BLaER1 treated with 17β-estradiol and CSF1 and Interleukin-3, amounts not matched to agents 10 nM and 100 nM (cell line): ENCODE measurements at regions not wholly inside any gene's neighbourhood (a gene's known extent, or its start where the extent isn't known, plus 50 kb on each side); places are given as distances from the start of the nearest gene placed in this dataset.

Source experiments
- H3K27ac ChIP-seq, 11 experiments: shearing (Covaris generic); formaldehyde crosslinking; 2 replicates each; pipeline ENCODE4 v1.8.1; 2022
- H3K27me3 ChIP-seq, 11 experiments: shearing (Covaris generic); formaldehyde crosslinking; 2 replicates each; pipeline ENCODE4 v1.8.1; 2022
- H3K36me3 ChIP-seq, 11 experiments: shearing (Covaris generic); formaldehyde crosslinking; 2 replicates each; pipeline ENCODE4 v1.8.1; 2022
- H3K4me1 ChIP-seq, 10 experiments: shearing (Covaris generic); formaldehyde crosslinking; 2 replicates each; pipeline ENCODE4 v1.8.1; 2022
- H3K4me2 ChIP-seq, 11 experiments: shearing (Covaris generic); formaldehyde crosslinking; 2 replicates each; pipeline ENCODE4 v1.8.1; 2022
- H3K4me3 ChIP-seq, 10 experiments: shearing (Covaris generic); formaldehyde crosslinking; 2 replicates each; pipeline ENCODE4 v1.8.1; 2022
- H3K9ac ChIP-seq, 11 experiments: shearing (Covaris generic); formaldehyde crosslinking; 2 replicates each; pipeline ENCODE4 v1.8.1; 2022
- H3K9me3 ChIP-seq, 11 experiments: shearing (Covaris generic); formaldehyde crosslinking; replicated peaks in 1 of 11; 2 replicates each; pipeline ENCODE4 v1.8.1; 2022
- H4K20me1 ChIP-seq, 11 experiments: shearing (Covaris generic); formaldehyde crosslinking; 2 replicates each; pipeline ENCODE4 v1.8.1; 2022
- Cebpa-rat ChIP-seq, 11 experiments: shearing (Covaris generic); IDR thresholded peaks; 2 replicates each; pipeline ENCODE4 v1.8.1; 2022

DNA sequence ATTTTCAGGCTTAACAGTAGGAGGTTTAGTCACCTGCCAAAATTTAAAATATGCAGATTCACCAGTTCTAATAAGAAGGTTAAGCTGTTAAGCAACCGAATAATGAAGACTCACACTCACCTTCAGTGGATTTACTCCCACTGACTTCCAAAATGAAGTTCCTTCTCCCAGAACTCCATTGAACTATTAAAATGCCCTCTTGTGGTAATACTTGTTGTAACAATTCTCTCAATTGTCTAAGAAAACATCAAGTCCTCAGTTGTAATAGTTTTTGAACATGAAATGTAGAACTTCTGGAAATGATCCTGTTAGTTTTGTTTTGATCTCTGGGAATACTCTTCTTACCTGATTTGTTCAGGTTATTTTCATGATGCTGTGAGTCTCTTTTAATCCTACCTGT, 522.0 kb upstream of the ATXN8OS start:
- TF ChIP-seq Cebpa-rat (IDR thresholded peaks at IDR 0.05): no peak
- no peaks in the 10 kb centered on the region for H4K20me1 ChIP-seq
- H3K36me3 ChIP-seq: no peaks in the 10 kb centered on the region
- H3K4me1 ChIP-seq: no peaks in the 10 kb centered on the region
- no peak overlapping the region for H3K4me2 ChIP-seq
- no peaks in the 10 kb centered on the region for H3K27me3 ChIP-seq
- no peak overlapping the region for H3K27ac ChIP-seq
- no peaks in the 10 kb centered on the region for H3K9me3 ChIP-seq
- H3K4me3 ChIP-seq: no peak overlapping the region
- H3K9ac ChIP-seq: no peak overlapping the region

DNA sequence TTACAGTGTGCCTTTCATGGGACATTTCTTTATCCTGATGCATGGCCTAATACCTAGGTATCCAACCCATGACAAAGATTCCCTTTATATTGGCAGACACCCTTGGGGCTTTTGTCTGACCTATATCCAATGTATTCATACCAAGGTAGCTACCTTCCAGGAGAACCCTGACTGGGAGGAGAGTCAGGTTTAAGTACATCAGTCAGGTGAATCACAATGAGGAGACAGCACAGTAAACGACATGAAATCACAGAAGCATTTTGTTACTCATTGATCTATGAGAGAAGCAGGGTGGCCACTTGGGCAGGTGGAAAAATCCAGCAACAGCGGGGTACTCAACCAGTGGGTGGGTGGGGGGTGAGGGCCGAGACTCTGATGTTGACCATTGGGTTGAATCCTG, 527.4 kb upstream of the ATXN8OS start:
- no peak for TF ChIP-seq Cebpa-rat (IDR thresholded peaks at IDR 0.05)
- H3K4me2 ChIP-seq: no peak overlapping the region
- H3K27ac ChIP-seq: no peak overlapping the region
- peaks cover 0 to 7% (median 0%) of the 10 kb centered on the region in 11 experiments; a peak in 1 of 22 replicates for H3K9me3 ChIP-seq
- no peak overlapping the region for H3K9ac ChIP-seq
- H3K27me3 ChIP-seq: no peaks in the 10 kb centered on the region
- no peak overlapping the region for H3K4me3 ChIP-seq
- H3K4me1 ChIP-seq: no peaks in the 10 kb centered on the region
- H4K20me1 ChIP-seq: no peaks in the 10 kb centered on the region
- no peaks in the 10 kb centered on the region for H3K36me3 ChIP-seq

DNA sequence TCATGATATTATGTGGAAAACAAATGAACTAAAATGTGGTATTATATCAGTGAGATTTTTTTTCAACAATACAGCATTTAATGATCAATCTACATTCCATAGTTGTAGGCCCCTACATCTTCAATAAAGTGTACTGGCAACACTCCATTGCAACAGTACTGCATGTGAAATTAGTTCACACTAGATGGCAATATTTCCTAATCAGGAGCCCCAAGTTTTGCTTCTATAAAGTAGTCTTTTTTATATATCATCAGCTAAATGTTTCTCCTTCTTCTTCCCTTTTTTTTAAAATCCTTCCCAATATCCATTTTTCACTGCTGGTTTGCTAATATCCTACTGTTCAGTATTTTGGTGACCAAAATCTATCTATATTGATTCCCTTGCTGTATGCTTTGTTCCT, 528.3 kb upstream of the ATXN8OS start:
- Histone ChIP-seq H4K20me1 (no peaks in the 10 kb centered on the region), H3K4me2 (no peak overlapping the region), H3K4me1 (no peaks in the 10 kb centered on the region), H3K27ac (no peak overlapping the region), H3K4me3 (no peak overlapping the region), H3K9me3 (peaks cover 0 to 7% (median 0%) of the 10 kb centered on the region in 11 experiments; a peak in 1 of 22 replicates), H3K27me3 (no peaks in the 10 kb centered on the region), H3K9ac (no peak overlapping the region), H3K36me3 (no peaks in the 10 kb centered on the region)
- TF ChIP-seq Cebpa-rat (IDR thresholded peaks at IDR 0.05): no peak

GRCh38 chr13:69571606-69572323, 535.9 kb upstream of the ATXN8OS start:
- Histone ChIP-seq H3K36me3 (no peaks in the 10 kb centered on the region), H3K4me2 (no peak overlapping the region), H4K20me1 (no peaks in the 10 kb centered on the region), H3K4me3 (no peak overlapping the region), H3K4me1 (no peaks in the 10 kb centered on the region), H3K9ac (no peak overlapping the region), H3K9me3 (peaks cover 0 to 7% (median 0%) of the 10 kb centered on the region in 11 experiments; a peak in 1 of 22 replicates), H3K27me3 (no peaks in the 10 kb centered on the region), H3K27ac (no peak overlapping the region)
- no peak for TF ChIP-seq Cebpa-rat (IDR thresholded peaks at IDR 0.05)

DNA sequence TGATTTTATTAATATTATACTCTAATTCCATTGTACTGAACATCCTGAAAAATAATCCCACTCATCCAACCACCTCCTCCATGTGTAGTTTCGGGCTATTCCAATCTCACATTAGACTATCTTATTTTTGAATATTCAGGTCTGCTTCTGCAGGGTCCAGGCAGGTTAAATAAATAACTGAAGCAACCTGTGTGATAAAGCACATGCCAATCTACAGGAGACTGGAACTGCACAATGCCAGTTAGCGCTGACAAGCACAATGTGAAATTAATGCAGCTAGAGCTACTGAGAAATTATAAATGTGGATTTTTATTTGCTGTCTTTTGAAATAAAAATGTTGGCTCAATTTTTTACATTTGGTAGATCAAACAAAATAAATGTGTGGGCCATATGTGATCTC, 540.1 kb upstream of the ATXN8OS start:
- no peak overlapping the region for H3K27ac ChIP-seq
- TF ChIP-seq Cebpa-rat (IDR thresholded peaks at IDR 0.05): no peak
- no peaks in the 10 kb centered on the region for H4K20me1 ChIP-seq
- H3K9me3 ChIP-seq: no peaks in the 10 kb centered on the region
- no peaks in the 10 kb centered on the region for H3K36me3 ChIP-seq
- H3K4me3 ChIP-seq: no peak overlapping the region
- no peaks in the 10 kb centered on the region for H3K27me3 ChIP-seq
- H3K4me1 ChIP-seq: no peaks in the 10 kb centered on the region
- H3K9ac ChIP-seq: no peak overlapping the region
- H3K4me2 ChIP-seq: no peak overlapping the region

DNA sequence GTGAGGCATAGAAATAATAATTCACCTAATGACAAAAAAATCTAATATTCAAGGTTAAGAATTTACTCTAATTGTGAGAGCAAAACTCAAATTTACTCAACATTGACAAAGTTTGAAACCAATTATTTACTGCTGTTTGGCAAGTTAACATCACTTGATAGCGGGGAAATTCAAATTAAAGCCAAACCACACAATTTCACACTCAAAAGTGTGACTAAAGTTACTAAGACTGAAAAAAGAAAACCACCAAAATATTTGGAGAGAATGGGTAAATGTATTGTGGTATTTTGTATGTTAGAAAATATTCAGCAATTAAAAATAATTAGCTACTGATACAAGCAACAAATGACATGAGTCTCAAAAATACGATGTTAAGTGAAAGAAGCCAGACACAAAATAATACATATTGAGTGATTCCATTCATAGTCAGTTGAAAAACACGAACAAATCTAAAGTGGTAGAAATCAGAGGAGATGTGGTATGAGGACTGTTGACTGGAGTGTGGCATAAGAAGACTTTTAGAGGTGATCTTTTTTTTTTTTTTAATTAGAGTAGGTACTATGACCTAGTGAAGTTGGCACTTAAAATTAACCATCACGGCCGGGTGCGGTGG, 541.4 kb upstream of the ATXN8OS start:
- no peaks in the 10 kb centered on the region for H3K9me3 ChIP-seq
- no peak overlapping the region for H3K9ac ChIP-seq
- H3K4me2 ChIP-seq: no peak overlapping the region
- no peaks in the 10 kb centered on the region for H3K36me3 ChIP-seq
- no peaks in the 10 kb centered on the region for H3K4me1 ChIP-seq
- no peak overlapping the region for H3K4me3 ChIP-seq
- H4K20me1 ChIP-seq: no peaks in the 10 kb centered on the region
- H3K27ac ChIP-seq: no peak overlapping the region
- TF ChIP-seq Cebpa-rat (IDR thresholded peaks at IDR 0.05): no peak
- H3K27me3 ChIP-seq: no peaks in the 10 kb centered on the region

DNA sequence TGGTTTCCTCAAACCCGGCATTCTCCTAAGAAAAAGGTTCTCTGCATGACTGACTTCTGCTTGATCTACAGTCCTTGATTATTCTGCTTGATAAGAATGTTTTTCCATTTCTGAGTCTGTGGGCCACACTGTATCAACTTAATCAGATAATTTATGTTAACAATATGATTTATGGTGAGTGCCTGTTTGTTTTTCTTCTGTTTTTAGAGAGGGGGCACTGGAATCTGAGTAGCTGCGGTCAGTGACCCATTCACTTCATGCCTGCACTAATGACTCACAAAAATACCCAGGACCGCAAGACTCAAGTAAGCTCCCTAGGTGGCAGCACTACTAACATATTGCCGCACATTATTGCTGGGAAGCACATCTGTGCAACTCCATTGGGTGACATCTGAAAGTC, 542.3 kb upstream of the ATXN8OS start:
- no peaks in the 10 kb centered on the region for H3K4me1 ChIP-seq
- no peak overlapping the region for H3K4me2 ChIP-seq
- no peaks in the 10 kb centered on the region for H3K27me3 ChIP-seq
- no peaks in the 10 kb centered on the region for H3K36me3 ChIP-seq
- H3K9ac ChIP-seq: no peak overlapping the region
- TF ChIP-seq Cebpa-rat (IDR thresholded peaks at IDR 0.05): no peak
- H4K20me1 ChIP-seq: no peaks in the 10 kb centered on the region
- H3K9me3 ChIP-seq: no peaks in the 10 kb centered on the region
- H3K4me3 ChIP-seq: no peak overlapping the region
- H3K27ac ChIP-seq: no peak overlapping the region

DNA sequence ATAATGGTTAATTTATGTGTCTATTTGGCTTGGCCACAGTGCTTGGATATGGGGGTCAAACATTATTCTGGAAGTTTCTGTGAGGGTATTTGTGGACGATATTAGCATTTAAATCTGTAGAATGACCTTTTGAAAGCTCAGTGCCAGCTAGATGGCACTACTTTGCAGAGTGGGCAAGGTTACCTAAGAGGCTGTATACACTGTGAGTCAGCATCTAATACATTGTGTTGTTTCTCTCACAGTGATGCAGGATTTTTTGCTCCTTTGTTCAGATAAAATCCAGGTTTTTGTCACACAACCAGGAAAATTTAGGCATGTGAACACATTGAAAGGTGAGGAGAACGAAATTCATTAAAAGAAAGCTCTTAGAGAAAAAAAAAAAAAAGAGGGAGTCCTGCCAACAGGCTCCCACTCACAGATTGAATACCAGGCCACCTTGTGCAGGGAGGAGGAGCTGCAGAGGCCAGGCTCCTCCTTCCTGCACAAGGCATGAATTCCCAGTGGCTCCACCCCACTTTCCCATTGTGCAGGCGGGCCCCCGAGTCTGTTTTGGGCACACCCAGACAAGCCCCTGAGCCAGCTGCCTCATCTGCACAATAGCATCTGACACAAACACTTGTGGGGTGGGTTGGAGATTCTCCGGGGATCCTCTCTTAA, 551.0 kb upstream of the ATXN8OS start:
- Histone ChIP-seq H3K4me1 (no peaks in the 10 kb centered on the region), H3K9me3 (no peaks in the 10 kb centered on the region), H3K36me3 (no peaks in the 10 kb centered on the region), H3K27ac (no peak overlapping the region), H4K20me1 (no peaks in the 10 kb centered on the region), H3K4me2 (no peak overlapping the region), H3K4me3 (no peak overlapping the region), H3K9ac (no peak overlapping the region), H3K27me3 (no peaks in the 10 kb centered on the region)
- no peak for TF ChIP-seq Cebpa-rat (IDR thresholded peaks at IDR 0.05)

DNA sequence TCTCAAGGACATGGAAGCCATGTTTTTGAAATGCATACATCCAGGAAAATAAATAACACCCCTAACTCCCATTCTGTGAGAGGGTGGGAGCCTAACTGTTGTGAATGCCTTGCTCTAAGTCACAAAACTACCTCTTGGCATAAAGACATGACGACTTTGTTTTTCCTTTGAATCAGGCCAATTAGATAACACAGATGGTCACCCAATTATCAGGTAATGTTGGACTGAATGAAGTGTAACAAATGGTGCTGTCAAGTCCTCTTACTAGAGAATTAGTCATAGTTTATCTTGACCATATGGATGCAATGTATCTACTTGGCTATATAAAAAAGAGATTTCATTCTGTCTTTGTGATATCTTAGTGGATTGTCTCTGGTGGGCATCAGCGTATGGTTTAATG, 553.6 kb upstream of the ATXN8OS start:
- no peaks in the 10 kb centered on the region for H3K36me3 ChIP-seq
- no peak overlapping the region for H3K27ac ChIP-seq
- H3K4me3 ChIP-seq: no peak overlapping the region
- H3K4me1 ChIP-seq: no peaks in the 10 kb centered on the region
- no peak for TF ChIP-seq Cebpa-rat (IDR thresholded peaks at IDR 0.05)
- no peak overlapping the region for H3K4me2 ChIP-seq
- H4K20me1 ChIP-seq: no peaks in the 10 kb centered on the region
- H3K9me3 ChIP-seq: no peaks in the 10 kb centered on the region
- no peaks in the 10 kb centered on the region for H3K27me3 ChIP-seq
- H3K9ac ChIP-seq: no peak overlapping the region

GRCh38 chr13:69551193-69551592, 556.4 kb upstream of the ATXN8OS start:
- Histone ChIP-seq H3K27me3 (no peaks in the 10 kb centered on the region), H3K9me3 (no peaks in the 10 kb centered on the region), H3K27ac (no peak overlapping the region)

More at GRCh38 chr13:69551193-69551592, 556.4 kb upstream of the ATXN8OS start:
- Histone ChIP-seq H3K4me2 (no peak overlapping the region), H3K4me1 (no peaks in the 10 kb centered on the region), H4K20me1 (no peaks in the 10 kb centered on the region), H3K9ac (no peak overlapping the region), H3K36me3 (no peaks in the 10 kb centered on the region), H3K4me3 (no peak overlapping the region)
- TF ChIP-seq Cebpa-rat (IDR thresholded peaks at IDR 0.05): no peak
